Astrocyte (in vitro differentiated cells and primary cell): ENCODE measurements at regions not wholly inside any gene's neighbourhood (a gene's known extent, or its start where the extent isn't known, plus 50 kb on each side); places are given as distances from the start of the nearest gene placed in this dataset.
A peak's percentile ranks its signal among the peaks of the same experiment; 100 is the strongest.

Source experiments
- DNase-seq: peaks from one replicate; pipeline ENCODE4 v3.0.0-alpha.2; 2010; ENCODE audit warnings: low read depth
- FAIRE-seq: peaks from 2 replicates; lab custom pipeline; 2011; peaks lifted over from hg19 to GRCh38; lab: Jason Lieb, UNC
- H2AFZ ChIP-seq: 2 replicates; pipeline ENCODE4 v1.6.0; 2012; ENCODE audit warnings: low read depth, low read length, inconsistent platforms
- H3K27ac ChIP-seq: 2 replicates; pipeline ENCODE4 v1.5.1; 2011; ENCODE audit warnings: low read depth, low read length, inconsistent platforms
- H3K27me3 ChIP-seq: 2 replicates; pipeline ENCODE4 v1.6.0; 2011; ENCODE audit warnings: low read length, inconsistent platforms; ENCODE audit not compliant: insufficient read depth
- H3K36me3 ChIP-seq: 2 replicates; pipeline ENCODE4 v1.5.1; 2011; ENCODE audit warnings: low read length, inconsistent platforms; ENCODE audit not compliant: insufficient read depth
- H3K4me1 ChIP-seq: 2 replicates; pipeline ENCODE4 v1.5.1; 2011; ENCODE audit warnings: low read length, inconsistent platforms; ENCODE audit not compliant: insufficient read depth
- H3K4me2 ChIP-seq: 2 replicates; pipeline ENCODE4 v1.6.0; 2012; ENCODE audit warnings: low read length, inconsistent platforms
- H3K4me3 ChIP-seq: 2 replicates; pipeline ENCODE4 v1.5.1; 2011; ENCODE audit warnings: low read depth, mild to moderate bottlenecking, low read length, inconsistent platforms; ENCODE audit not compliant: insufficient read depth
- H3K79me2 ChIP-seq: 2 replicates; pipeline ENCODE4 v1.6.0; 2012; ENCODE audit warnings: mild to moderate bottlenecking, low read length, inconsistent platforms; ENCODE audit not compliant: insufficient read depth
- H3K9ac ChIP-seq: 2 replicates; pipeline ENCODE4 v1.6.0; 2012; ENCODE audit warnings: mild to moderate bottlenecking, low read length, inconsistent platforms
- H3K9me3 ChIP-seq: 2 replicates; pipeline ENCODE4 v1.5.1; 2012; ENCODE audit warnings: low read depth, mild to moderate bottlenecking, low read length, inconsistent platforms; ENCODE audit not compliant: insufficient read depth
- H4K20me1 ChIP-seq: 2 replicates; pipeline ENCODE4 v1.6.0; 2012; ENCODE audit warnings: low read length, inconsistent platforms; ENCODE audit not compliant: insufficient read depth
- H3K27ac Mint-ChIP-seq: one replicate; pipeline ENCODE4 v1.8.0; 2021; ENCODE audit warnings: mild to moderate bottlenecking, mixed read lengths; ENCODE audit not compliant: unreplicated experiment
- H3K27me3 Mint-ChIP-seq: one replicate; pipeline ENCODE4 v1.8.0; 2021; ENCODE audit warnings: low read depth, mixed read lengths; ENCODE audit not compliant: unreplicated experiment
- H3K36me3 Mint-ChIP-seq: one replicate; pipeline ENCODE4 v1.8.0; 2021; ENCODE audit warnings: low read depth, mixed read lengths; ENCODE audit not compliant: unreplicated experiment
- H3K4me1 Mint-ChIP-seq: one replicate; pipeline ENCODE4 v1.8.0; 2021; ENCODE audit warnings: low read depth, mixed read lengths; ENCODE audit not compliant: unreplicated experiment
- H3K4me3 Mint-ChIP-seq: one replicate; pipeline ENCODE4 v1.8.0; 2021; ENCODE audit warnings: mild to moderate bottlenecking, moderate library complexity, mixed read lengths; ENCODE audit not compliant: unreplicated experiment
- H3K9me3 Mint-ChIP-seq: one replicate; pipeline ENCODE4 v1.8.0; 2021; ENCODE audit warnings: mild to moderate bottlenecking, mixed read lengths; ENCODE audit not compliant: unreplicated experiment
- EZH2 ChIP-seq: IDR thresholded peaks from 2 replicates; pipeline ENCODE4 v1.6.1; 2012; ENCODE audit warnings: mild to moderate bottlenecking, low read length, inconsistent platforms; ENCODE audit not compliant: insufficient read depth
- TF ChIP-seq, protein P1 (sequence below): IDR thresholded peaks from 2 replicates; pipeline ENCODE4 v1.5.1; 2011; ENCODE audit warnings: low read depth, mild to moderate bottlenecking, inconsistent platforms, low read length, moderate library complexity; ENCODE audit not compliant: insufficient read depth

DNA sequence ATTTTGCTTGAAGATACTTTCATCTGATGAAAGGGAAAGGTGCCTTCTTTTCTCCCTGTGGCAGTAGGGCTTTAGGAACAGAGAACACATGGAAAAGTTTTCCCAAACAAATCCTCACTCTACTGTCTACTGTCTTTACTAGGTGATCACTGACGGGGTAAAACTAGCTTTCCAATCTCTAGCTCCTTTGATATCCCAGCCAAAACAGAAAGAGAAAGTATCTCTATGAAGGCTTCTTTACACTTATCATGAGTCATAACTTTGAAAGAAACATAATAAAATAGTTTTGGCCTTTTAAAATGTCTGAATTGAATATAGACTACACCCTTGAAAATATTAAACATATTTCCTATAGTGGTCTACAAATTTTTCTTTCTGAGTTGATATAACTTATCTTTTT lies 214.5 kb downstream of the DSEL start:
- peaks cover 6% of the 10 kb centered on the region for H3K9me3 ChIP-seq
- peak overlapping the region; percentile 12 for H2AFZ ChIP-seq
- no peaks in the 10 kb centered on the region for H3K27me3 ChIP-seq
- peaks cover 2% of the 10 kb centered on the region for H3K4me1 ChIP-seq
- H3K36me3 Mint-ChIP-seq = peaks cover 2% of the 10 kb centered on the region
- TF ChIP-seq, protein P1, sequence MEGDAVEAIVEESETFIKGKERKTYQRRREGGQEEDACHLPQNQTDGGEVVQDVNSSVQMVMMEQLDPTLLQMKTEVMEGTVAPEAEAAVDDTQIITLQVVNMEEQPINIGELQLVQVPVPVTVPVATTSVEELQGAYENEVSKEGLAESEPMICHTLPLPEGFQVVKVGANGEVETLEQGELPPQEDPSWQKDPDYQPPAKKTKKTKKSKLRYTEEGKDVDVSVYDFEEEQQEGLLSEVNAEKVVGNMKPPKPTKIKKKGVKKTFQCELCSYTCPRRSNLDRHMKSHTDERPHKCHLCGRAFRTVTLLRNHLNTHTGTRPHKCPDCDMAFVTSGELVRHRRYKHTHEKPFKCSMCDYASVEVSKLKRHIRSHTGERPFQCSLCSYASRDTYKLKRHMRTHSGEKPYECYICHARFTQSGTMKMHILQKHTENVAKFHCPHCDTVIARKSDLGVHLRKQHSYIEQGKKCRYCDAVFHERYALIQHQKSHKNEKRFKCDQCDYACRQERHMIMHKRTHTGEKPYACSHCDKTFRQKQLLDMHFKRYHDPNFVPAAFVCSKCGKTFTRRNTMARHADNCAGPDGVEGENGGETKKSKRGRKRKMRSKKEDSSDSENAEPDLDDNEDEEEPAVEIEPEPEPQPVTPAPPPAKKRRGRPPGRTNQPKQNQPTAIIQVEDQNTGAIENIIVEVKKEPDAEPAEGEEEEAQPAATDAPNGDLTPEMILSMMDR = no peak
- no peak for TF ChIP-seq EZH2
- H3K9me3 Mint-ChIP-seq = no peaks in the 10 kb centered on the region
- no peaks in the 10 kb centered on the region for H3K79me2 ChIP-seq
- no peak overlapping the region for H3K4me3 ChIP-seq
- H3K9ac ChIP-seq = no peak overlapping the region
- H3K4me3 Mint-ChIP-seq = no peak overlapping the region
- H3K36me3 ChIP-seq = no peaks in the 10 kb centered on the region
- peak; percentile 28 for DNase-seq
- H3K27ac ChIP-seq = no peak overlapping the region
- H3K27me3 Mint-ChIP-seq = no peaks in the 10 kb centered on the region
- H3K4me1 Mint-ChIP-seq = peaks cover 7% of the 10 kb centered on the region
- peak overlapping the region; percentile 51 for H3K4me2 ChIP-seq
- FAIRE-seq = no peak
- peak overlapping the region; percentile 91 for H3K27ac Mint-ChIP-seq
- H4K20me1 ChIP-seq = no peaks in the 10 kb centered on the region

GRCh38 chr18:67301592-67301991 lies 214.9 kb downstream of the DSEL start:
- Histone ChIP-seq H3K9me3 (peaks cover 6% of the 10 kb centered on the region), H3K9ac (no peak overlapping the region), H3K4me2 (peak overlapping the region; percentile 51), H3K4me1 (peaks cover 2% of the 10 kb centered on the region), H3K4me3 (no peak overlapping the region), H3K27me3 (no peaks in the 10 kb centered on the region), H4K20me1 (no peaks in the 10 kb centered on the region), H3K27ac (peak overlapping the region; percentile 8), H2AFZ (peak overlapping the region; percentile 12), H3K36me3 (no peaks in the 10 kb centered on the region), H3K79me2 (no peaks in the 10 kb centered on the region)
- TF ChIP-seq, protein P1 = no peak
- no peak for TF ChIP-seq EZH2
- H3K9me3 Mint-ChIP-seq = no peaks in the 10 kb centered on the region
- peaks cover 2% of the 10 kb centered on the region for H3K36me3 Mint-ChIP-seq
- DNase-seq = peak; percentile 20
- H3K27ac Mint-ChIP-seq = peak overlapping the region; percentile 91
- FAIRE-seq = no peak
- peaks cover 7% of the 10 kb centered on the region for H3K4me1 Mint-ChIP-seq
- H3K27me3 Mint-ChIP-seq = no peaks in the 10 kb centered on the region
- H3K4me3 Mint-ChIP-seq = no peak overlapping the region

- no peaks in the 10 kb centered on the region for H4K20me1 ChIP-seq
- no peaks in the 10 kb centered on the region for H3K27me3 ChIP-seq
- no peak overlapping the region for H3K4me3 ChIP-seq
- no peak overlapping the region for H2AFZ ChIP-seq
- peaks cover 2% of the 10 kb centered on the region for H3K4me1 ChIP-seq
- Mint-ChIP-seq H3K27ac (no peak overlapping the region), H3K9me3 (no peaks in the 10 kb centered on the region), H3K4me1 (peaks cover 7% of the 10 kb centered on the region), H3K27me3 (no peaks in the 10 kb centered on the region), H3K4me3 (no peak overlapping the region), H3K36me3 (peaks cover 2% of the 10 kb centered on the region)
- H3K36me3 ChIP-seq = no peaks in the 10 kb centered on the region
- no peak for TF ChIP-seq EZH2
- TF ChIP-seq, protein P1 = no peak
- no peak for DNase-seq
- no peaks in the 10 kb centered on the region for H3K79me2 ChIP-seq
- no peak overlapping the region for H3K4me2 ChIP-seq
- H3K27ac ChIP-seq = no peak overlapping the region
- FAIRE-seq = no peak
- H3K9ac ChIP-seq = no peak overlapping the region
- H3K9me3 ChIP-seq = peaks cover 6% of the 10 kb centered on the region
Observed at GRCh38 chr18:67300498-67300897, 216.0 kb downstream of the DSEL start.
